A673 (cell line): ENCODE measurements at regions not wholly inside any gene's neighbourhood (a gene's known extent, or its start where the extent isn't known, plus 50 kb on each side); places are given as distances from the start of the nearest gene placed in this dataset.

ENCODE experiments used
- BruUV-seq: library from RNA; stranded (reverse); fragments of 400-500 nt; replicated peaks from 2 replicates; lab custom pipeline; 2021; lab: Mats Ljungman, UMichigan
- CTCF ChIA-PET: fragments of 300-600 bp; sonication (Branson Sonifier 250); formaldehyde crosslinking; loops from one replicate; lab custom pipeline; 2022; ENCODE audit warnings: antibody characterized with exemption; lab: Charles Lee
- POLR2A ChIA-PET: fragments of 300-600 bp; sonication (Branson Sonifier 250); formaldehyde crosslinking; loops from one replicate; lab custom pipeline; 2022; ENCODE audit warnings: antibody characterized with exemption; ENCODE audit not compliant: low non-redundant PET; lab: Charles Lee
- DNase-seq: peaks from one replicate; pipeline ENCODE4 v3.0.0-alpha.2; 2015; ENCODE audit warnings: low spot score
- H3K27ac ChIP-seq: fragments of 200-600 bp; sonication (generic); 2 replicates; pipeline ENCODE4 v1.5.1; 2016; ENCODE audit warnings: mixed run types, low read depth, mild to moderate bottlenecking, mixed read lengths, antibody characterized with exemption, low read length; ENCODE audit not compliant: poor library complexity, severe bottlenecking
- H3K27me3 ChIP-seq: fragments of 200-600 bp; sonication (generic); replicated peaks from 2 replicates; pipeline ENCODE4 v1.6.1; 2017; ENCODE audit warnings: mixed run types, low read depth, mild to moderate bottlenecking, mixed read lengths, antibody characterized with exemption, low read length; ENCODE audit not compliant: insufficient read depth, poor library complexity
- H3K36me3 ChIP-seq: fragments of 200-600 bp; sonication (generic); 2 replicates; pipeline ENCODE4 v1.6.1; 2016; ENCODE audit warnings: mixed run types, mild to moderate bottlenecking, mixed read lengths, antibody characterized with exemption, low read length; ENCODE audit not compliant: insufficient read depth, poor library complexity, severe bottlenecking
- H3K4me1 ChIP-seq: fragments of 200-600 bp; sonication (generic); 2 replicates; pipeline ENCODE4 v1.6.1; 2017; ENCODE audit warnings: mixed run types, mild to moderate bottlenecking, mixed read lengths, antibody characterized with exemption, low read length; ENCODE audit not compliant: insufficient read depth, poor library complexity, severe bottlenecking
- H3K4me3 ChIP-seq: fragments of 200-600 bp; sonication (generic); 2 replicates; pipeline ENCODE4 v1.5.1; 2016; ENCODE audit warnings: low read depth, mixed run types, mild to moderate bottlenecking, mixed read lengths, low read length; ENCODE audit not compliant: poor library complexity, severe bottlenecking
- H3K9me3 ChIP-seq: fragments of 200-600 bp; sonication (generic); 2 replicates; pipeline ENCODE4 v1.6.1; 2016; ENCODE audit warnings: mixed run types, low read depth, mild to moderate bottlenecking, mixed read lengths, antibody characterized with exemption, low read length; ENCODE audit not compliant: poor library complexity, severe bottlenecking
- CTCF ChIP-seq: fragments of 300-800, 200-600 bp; sonication (generic); conservative IDR thresholded peaks from 2 replicates; pipeline ENCODE4 v1.5.1; 2017; ENCODE audit warnings: low read depth, mild to moderate bottlenecking, antibody characterized with exemption, low read length, moderate library complexity, mixed read lengths
- EZH2 ChIP-seq: fragments of 200-600 bp; sonication (generic); IDR thresholded peaks from 2 replicates; pipeline ENCODE4 v1.6.1; 2017; ENCODE audit warnings: borderline replicate concordance, low read depth, mild to moderate bottlenecking, mixed read lengths, antibody characterized with exemption, low read length; ENCODE audit not compliant: poor library complexity, severe bottlenecking
- intact Hi-C: fragments of 100-400 bp; cut with micrococcal nuclease; formaldehyde crosslinking; loops from one replicate; pipeline ENCODE4 v1.10.0; 2022; ENCODE audit not compliant: unreplicated experiment

- POLR2A ChIA-PET = no interaction called here
- no peaks in the 10 kb centered on the region for H3K9me3 ChIP-seq
These were observed 131.0 kb upstream of the HMCN1 start for GRCh38 chr1:185603158-185603557.

GRCh38 chr1:185601189-185601588 lies 133.0 kb upstream of the HMCN1 start:
- POLR2A ChIA-PET = no interaction called here
- Histone ChIP-seq H3K36me3 (no peaks in the 10 kb centered on the region), H3K4me1 (no peaks in the 10 kb centered on the region), H3K27ac (no peak overlapping the region), H3K27me3 (no peaks in the 10 kb centered on the region), H3K9me3 (no peaks in the 10 kb centered on the region), H3K4me3 (no peak overlapping the region)
- peak; percentile 10 for DNase-seq
- intact Hi-C loops = no loop called here
- no peak for TF ChIP-seq CTCF
- TF ChIP-seq EZH2 = no peak
- CTCF ChIA-PET = no interaction called here
- BruUV-seq = no TSS peak

More at GRCh38 chr1:185603158-185603557, 131.0 kb upstream of the HMCN1 start:
- Histone ChIP-seq H3K27ac (no peak overlapping the region), H3K36me3 (no peaks in the 10 kb centered on the region), H3K27me3 (no peaks in the 10 kb centered on the region), H3K4me1 (no peaks in the 10 kb centered on the region), H3K4me3 (no peak overlapping the region)
- intact Hi-C loops = no loop called here
- BruUV-seq = no TSS peak
- DNase-seq = no peak
- TF ChIP-seq EZH2 (no peak), CTCF (no peak)
- CTCF ChIA-PET = no interaction called here

- no peaks in the 10 kb centered on the region for H3K9me3 ChIP-seq
- POLR2A ChIA-PET = no interaction called here
- H3K36me3 ChIP-seq = no peaks in the 10 kb centered on the region
- BruUV-seq = no TSS peak
- H3K4me1 ChIP-seq = no peaks in the 10 kb centered on the region
- no peak for DNase-seq
- CTCF ChIA-PET = no interaction called here
- H3K27ac ChIP-seq = no peak overlapping the region
- H3K27me3 ChIP-seq = no peaks in the 10 kb centered on the region
- TF ChIP-seq EZH2 = no peak
- no peak for TF ChIP-seq CTCF
- intact Hi-C loops = no loop called here
- H3K4me3 ChIP-seq = no peak overlapping the region
These were observed 133.6 kb upstream of the HMCN1 start for GRCh38 chr1:185600641-185601040.
